ENCODE measurements at regions not wholly inside any gene's neighbourhood (a gene's known extent, or its start where the extent isn't known, plus 50 kb on each side); places are given as distances from the start of the nearest gene placed in this dataset.
A peak's percentile ranks its signal among the peaks of the same experiment; 100 is the strongest.
"Not testable (repeated sequence)": the region's sequence is repeated elsewhere in the genome, so short reads cannot be mapped to it uniquely, and the experiment has no call there.

GRCh38 chr7:56447864-56448693, 331.9 kb upstream of the NUPR2 start:
- no peak for TF ChIP-seq CTCF (conservative IDR thresholded peaks at IDR 0.05; ENCODE audit: low read depth, low read length)
- TF ChIP-seq EZH2 (IDR thresholded peaks at IDR 0.05; ENCODE audit: borderline replicate concordance, low read depth, low read length, poor library complexity, severe bottlenecking), result no peak
- intact Hi-C loops (cut with micrococcal nuclease; ENCODE audit: unreplicated experiment), result no loop called here
- no peak overlapping the region for H3K4me3 ChIP-seq (ENCODE audit: low read depth, low read length, poor library complexity, severe bottlenecking)
- no peaks in the 10 kb centered on the region for H3K36me3 ChIP-seq (ENCODE audit: insufficient read depth, low read length, poor library complexity, severe bottlenecking)
- H3K27ac ChIP-seq (ENCODE audit: low read depth, low read length, poor library complexity, severe bottlenecking), result no peak overlapping the region
- POLR2A ChIA-PET (ENCODE audit: low non-redundant PET), result no interaction called here
- peaks cover 27% of the 10 kb centered on the region for H3K9me3 ChIP-seq (ENCODE audit: low read depth, low read length, poor library complexity, severe bottlenecking)
- no TSS peak for BruUV-seq (replicated peaks)
- no peak for DNase-seq (ENCODE audit: low spot score)
- no peaks in the 10 kb centered on the region for H3K4me1 ChIP-seq (ENCODE audit: insufficient read depth, low read length, poor library complexity, severe bottlenecking)
- no peaks in the 10 kb centered on the region for H3K27me3 ChIP-seq (replicated peaks; ENCODE audit: insufficient read depth, low read depth, low read length, poor library complexity)
- CTCF ChIA-PET, result no interaction called here

GRCh38 chr7:56420528-56420927, 304.3 kb upstream of the NUPR2 start:
- CTCF ChIA-PET; H3K27ac ChIP-seq (ENCODE audit: low read depth, low read length, poor library complexity, severe bottlenecking); H3K36me3 ChIP-seq (ENCODE audit: insufficient read depth, low read length, poor library complexity, severe bottlenecking); POLR2A ChIA-PET (ENCODE audit: low non-redundant PET); H3K4me3 ChIP-seq (ENCODE audit: low read depth, low read length, poor library complexity, severe bottlenecking); H3K4me1 ChIP-seq (ENCODE audit: insufficient read depth, low read length, poor library complexity, severe bottlenecking); BruUV-seq (replicated peaks); DNase-seq (ENCODE audit: low spot score); H3K27me3 ChIP-seq (replicated peaks; ENCODE audit: insufficient read depth, low read depth, low read length, poor library complexity); H3K9me3 ChIP-seq (ENCODE audit: low read depth, low read length, poor library complexity, severe bottlenecking); intact Hi-C loops (cut with micrococcal nuclease; ENCODE audit: unreplicated experiment): not testable (repeated sequence)

GRCh38 chr7:56375173-56375572, 259.0 kb upstream of the NUPR2 start:
- no peaks in the 10 kb centered on the region for H3K36me3 ChIP-seq (ENCODE audit: insufficient read depth, low read length, poor library complexity, severe bottlenecking)
- ChIA-PET POLR2A (ENCODE audit: low non-redundant PET) (no interaction called here), CTCF (no interaction called here)
- intact Hi-C loops (cut with micrococcal nuclease; ENCODE audit: unreplicated experiment), result no loop called here
- no peak overlapping the region for H3K27ac ChIP-seq (ENCODE audit: low read depth, low read length, poor library complexity, severe bottlenecking)
- TF ChIP-seq EZH2 (IDR thresholded peaks at IDR 0.05; ENCODE audit: borderline replicate concordance, low read depth, low read length, poor library complexity, severe bottlenecking), result no peak
- no peak for TF ChIP-seq CTCF (conservative IDR thresholded peaks at IDR 0.05; ENCODE audit: low read depth, low read length)
- no TSS peak for BruUV-seq (replicated peaks)
- no peak overlapping the region for H3K4me3 ChIP-seq (ENCODE audit: low read depth, low read length, poor library complexity, severe bottlenecking)
- no peak for DNase-seq (ENCODE audit: low spot score)
- H3K27me3 ChIP-seq (replicated peaks; ENCODE audit: insufficient read depth, low read depth, low read length, poor library complexity), result no peaks in the 10 kb centered on the region
- peaks cover 7% of the 10 kb centered on the region for H3K9me3 ChIP-seq (ENCODE audit: low read depth, low read length, poor library complexity, severe bottlenecking)
- no peaks in the 10 kb centered on the region for H3K4me1 ChIP-seq (ENCODE audit: insufficient read depth, low read length, poor library complexity, severe bottlenecking)

- H3K9me3 ChIP-seq (ENCODE audit: low read depth, low read length, poor library complexity, severe bottlenecking); BruUV-seq (replicated peaks); CTCF ChIA-PET; H3K4me3 ChIP-seq (ENCODE audit: low read depth, low read length, poor library complexity, severe bottlenecking); intact Hi-C loops (cut with micrococcal nuclease; ENCODE audit: unreplicated experiment); H3K36me3 ChIP-seq (ENCODE audit: insufficient read depth, low read length, poor library complexity, severe bottlenecking); H3K27ac ChIP-seq (ENCODE audit: low read depth, low read length, poor library complexity, severe bottlenecking); H3K4me1 ChIP-seq (ENCODE audit: insufficient read depth, low read length, poor library complexity, severe bottlenecking); DNase-seq (ENCODE audit: low spot score); POLR2A ChIA-PET (ENCODE audit: low non-redundant PET); H3K27me3 ChIP-seq (replicated peaks; ENCODE audit: insufficient read depth, low read depth, low read length, poor library complexity): not testable (repeated sequence)
Measured at GRCh38 chr7:56374666-56375065, 258.4 kb upstream of the NUPR2 start.

GRCh38 chr7:56373314-56373713, 257.1 kb upstream of the NUPR2 start:
- H3K4me1 ChIP-seq (ENCODE audit: insufficient read depth, low read length, poor library complexity, severe bottlenecking); H3K36me3 ChIP-seq (ENCODE audit: insufficient read depth, low read length, poor library complexity, severe bottlenecking); intact Hi-C loops (cut with micrococcal nuclease; ENCODE audit: unreplicated experiment); H3K9me3 ChIP-seq (ENCODE audit: low read depth, low read length, poor library complexity, severe bottlenecking); H3K4me3 ChIP-seq (ENCODE audit: low read depth, low read length, poor library complexity, severe bottlenecking); CTCF ChIA-PET; H3K27ac ChIP-seq (ENCODE audit: low read depth, low read length, poor library complexity, severe bottlenecking); POLR2A ChIA-PET (ENCODE audit: low non-redundant PET); H3K27me3 ChIP-seq (replicated peaks; ENCODE audit: insufficient read depth, low read depth, low read length, poor library complexity); BruUV-seq (replicated peaks): not testable (repeated sequence)
- peak; percentile 48 for DNase-seq (ENCODE audit: low spot score)

- H3K4me1 ChIP-seq (ENCODE audit: insufficient read depth, low read length, poor library complexity, severe bottlenecking); H3K9me3 ChIP-seq (ENCODE audit: low read depth, low read length, poor library complexity, severe bottlenecking); intact Hi-C loops (cut with micrococcal nuclease; ENCODE audit: unreplicated experiment); H3K36me3 ChIP-seq (ENCODE audit: insufficient read depth, low read length, poor library complexity, severe bottlenecking); BruUV-seq (replicated peaks); H3K4me3 ChIP-seq (ENCODE audit: low read depth, low read length, poor library complexity, severe bottlenecking); H3K27me3 ChIP-seq (replicated peaks; ENCODE audit: insufficient read depth, low read depth, low read length, poor library complexity); CTCF ChIA-PET; POLR2A ChIA-PET (ENCODE audit: low non-redundant PET); DNase-seq (ENCODE audit: low spot score); H3K27ac ChIP-seq (ENCODE audit: low read depth, low read length, poor library complexity, severe bottlenecking): not testable (repeated sequence)
Measured at GRCh38 chr7:56371792-56372191, 255.6 kb upstream of the NUPR2 start.

All from A673 (cell line).